ENCODE measurements at regions not wholly inside any gene's neighbourhood (a gene's known extent, or its start where the extent isn't known, plus 50 kb on each side); places are given as distances from the start of the nearest gene placed in this dataset.

DNA sequence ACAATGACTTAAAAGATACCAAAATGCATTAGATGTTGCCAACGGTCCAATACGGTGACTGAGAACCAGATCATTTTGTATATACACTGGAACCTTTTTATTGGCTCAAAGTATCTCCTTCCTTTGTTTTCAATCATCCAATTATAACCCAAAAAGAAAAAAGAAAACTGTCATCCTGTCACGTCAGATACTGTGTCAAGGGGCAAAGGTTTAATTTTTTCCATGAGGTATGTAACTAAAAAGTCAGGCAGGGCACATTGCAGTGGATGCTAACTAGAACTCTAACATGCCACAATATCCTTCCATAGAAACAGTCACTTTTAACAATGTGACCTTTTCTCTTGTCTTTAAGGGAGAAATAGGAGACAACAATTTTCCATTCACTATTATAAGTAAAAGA lies 267.6 kb upstream of the NEBL start:
- H3K27ac ChIP-seq, result no peak overlapping the region
- no peak for DNase-seq (ENCODE audit: low read depth, low spot score)

DNA sequence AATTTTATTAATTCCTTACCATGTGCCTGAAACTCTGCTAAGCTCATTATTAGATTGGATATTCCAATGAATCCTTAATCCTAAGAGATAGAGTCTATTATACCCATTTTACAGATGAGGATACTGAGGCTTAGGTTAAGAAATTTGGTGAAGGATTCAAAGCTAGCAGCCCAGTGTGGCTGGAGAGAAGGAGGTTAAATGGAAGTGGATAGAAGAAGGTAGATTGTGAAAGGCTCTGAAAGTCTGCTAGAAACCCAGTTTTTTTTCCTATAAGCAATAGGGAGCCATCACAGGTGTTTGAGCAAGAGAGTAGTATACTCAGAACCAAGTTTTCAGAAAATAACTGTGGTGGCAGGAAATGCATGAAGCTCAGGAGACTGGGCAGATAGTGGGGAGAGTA lies 265.8 kb upstream of the NEBL start:
- no peak for DNase-seq (ENCODE audit: low read depth, low spot score)
- no peak overlapping the region for H3K27ac ChIP-seq

DNA sequence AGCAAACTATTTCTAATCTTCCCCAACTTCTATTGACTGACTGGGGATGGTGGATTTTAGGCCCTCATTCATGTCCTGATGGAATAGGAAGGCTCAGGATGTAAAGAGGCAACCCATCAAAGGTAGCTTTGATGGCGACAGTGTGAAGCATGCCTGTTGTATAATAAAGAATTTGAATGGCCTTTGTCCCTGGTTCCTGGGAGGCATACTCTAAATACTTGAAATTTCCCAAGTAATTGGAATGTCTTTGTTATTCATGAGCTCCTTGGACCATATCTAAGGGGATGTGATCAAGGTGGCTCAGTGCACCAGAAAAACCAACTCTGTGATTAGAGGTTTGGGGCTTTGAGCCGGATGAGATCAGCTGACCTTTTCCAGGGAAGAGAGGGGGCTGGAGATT lies 264.5 kb upstream of the NEBL start:
- no peak for DNase-seq (ENCODE audit: low read depth, low spot score)
- no peak overlapping the region for H3K27ac ChIP-seq

DNA sequence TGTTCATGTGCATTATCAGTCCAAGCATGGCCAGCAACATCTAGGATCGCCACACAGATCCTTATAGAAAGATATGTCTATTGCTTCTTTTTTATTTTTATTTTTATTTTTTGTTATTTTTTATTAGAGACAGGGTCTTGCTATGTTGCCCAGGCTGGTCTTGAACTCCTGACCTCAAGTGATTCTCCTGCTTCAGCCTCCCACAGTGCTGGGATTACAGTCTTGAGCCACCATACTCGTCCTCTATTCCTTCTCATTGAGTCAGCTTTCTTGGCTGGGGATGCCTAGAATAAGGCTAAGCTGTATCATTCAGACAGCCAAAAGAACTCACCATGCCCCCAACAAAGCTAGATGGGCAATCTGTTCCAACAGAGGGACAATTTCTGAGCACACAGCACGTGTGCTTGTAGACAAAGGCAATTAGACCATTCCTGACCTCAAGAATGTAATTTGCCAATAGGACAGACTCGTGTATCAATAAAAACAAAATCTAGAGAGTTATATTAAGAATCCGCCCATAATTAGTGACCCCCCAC lies 264.0 kb upstream of the NEBL start:
- no peak overlapping the region for H3K27ac ChIP-seq
- DNase-seq (ENCODE audit: low read depth, low spot score), result no peak

DNA sequence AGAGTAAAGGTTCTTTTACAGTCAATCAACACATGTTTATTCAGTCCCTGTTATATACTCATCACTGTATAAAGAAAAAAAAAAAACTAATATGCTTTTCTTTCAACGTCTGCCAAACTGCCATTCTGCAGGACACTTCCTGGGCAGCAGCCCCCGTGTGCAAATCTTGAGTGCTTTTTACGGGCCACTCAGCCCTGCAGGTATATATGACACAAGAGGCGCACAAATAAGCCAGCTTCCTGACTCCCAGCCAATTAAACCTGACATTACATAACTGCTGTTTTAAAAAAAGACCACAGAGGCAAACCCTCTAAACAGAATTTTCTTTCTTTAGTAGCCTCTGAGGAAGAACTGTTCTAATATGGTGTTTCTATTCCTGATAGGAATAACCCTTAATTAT lies 263.0 kb upstream of the NEBL start:
- no peak overlapping the region for H3K27ac ChIP-seq
- no peak for DNase-seq (ENCODE audit: low read depth, low spot score)

DNA sequence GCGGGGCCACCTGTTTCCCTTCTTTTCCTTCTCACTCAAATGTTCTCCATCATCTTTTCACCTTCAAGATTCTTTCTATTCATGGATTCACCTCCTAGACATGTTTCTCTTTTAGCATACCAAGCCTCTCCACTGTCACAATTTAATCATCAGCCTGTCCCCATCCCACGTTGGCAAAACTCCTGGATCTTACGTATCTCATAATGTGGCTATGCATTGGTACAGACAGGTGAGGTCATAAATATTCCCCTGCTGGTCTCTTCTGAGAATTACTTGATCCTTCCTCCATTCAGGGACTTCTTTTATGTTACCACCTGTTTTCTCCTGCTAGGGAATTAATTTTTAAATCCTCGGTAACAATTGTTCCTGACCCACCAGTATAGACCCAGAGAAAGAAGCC lies 262.6 kb upstream of the NEBL start:
- DNase-seq (ENCODE audit: low read depth, low spot score), result no peak
- H3K27ac ChIP-seq, result no peak overlapping the region

DNA sequence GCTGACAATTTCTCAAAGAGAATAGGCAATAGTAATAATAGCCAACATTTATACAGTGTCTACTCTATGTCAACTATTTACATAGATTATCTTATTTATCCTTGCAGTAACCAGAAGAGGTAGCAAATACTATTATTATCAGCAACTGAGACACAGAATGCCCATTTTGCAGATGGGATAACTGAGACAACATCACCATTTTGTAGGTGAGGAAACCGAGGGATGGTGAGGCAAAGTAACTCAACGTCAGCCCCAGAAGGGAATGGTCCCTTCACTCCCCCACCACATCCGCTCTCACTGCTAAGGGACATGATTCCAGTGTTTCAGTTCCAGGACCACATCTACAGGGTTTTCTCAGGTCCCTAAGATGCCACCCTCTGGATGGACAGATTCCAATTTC lies 261.2 kb upstream of the NEBL start:
- no peak overlapping the region for H3K27ac ChIP-seq
- no peak for DNase-seq (ENCODE audit: low read depth, low spot score)

DNA sequence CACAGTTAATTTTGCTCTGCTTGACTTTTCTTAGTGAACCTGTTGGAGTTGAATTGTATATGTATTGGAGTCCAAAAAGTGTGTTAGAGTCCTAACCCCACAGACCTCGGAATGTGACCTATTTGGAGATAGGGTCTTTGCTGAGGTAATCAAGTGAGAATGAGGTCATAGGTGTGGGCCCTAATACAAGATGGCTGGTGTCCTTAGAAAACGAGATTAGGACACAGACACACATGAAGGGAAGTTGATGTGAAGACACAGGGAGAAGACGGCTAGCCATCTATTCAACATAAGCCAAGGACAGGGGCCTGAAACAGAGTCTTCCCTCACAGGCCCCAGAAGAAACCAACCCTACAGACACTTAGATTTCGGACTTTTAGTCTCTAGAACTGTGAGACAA lies 260.6 kb upstream of the NEBL start:
- DNase-seq (ENCODE audit: low read depth, low spot score), result no peak
- H3K27ac ChIP-seq, result no peak overlapping the region

DNA sequence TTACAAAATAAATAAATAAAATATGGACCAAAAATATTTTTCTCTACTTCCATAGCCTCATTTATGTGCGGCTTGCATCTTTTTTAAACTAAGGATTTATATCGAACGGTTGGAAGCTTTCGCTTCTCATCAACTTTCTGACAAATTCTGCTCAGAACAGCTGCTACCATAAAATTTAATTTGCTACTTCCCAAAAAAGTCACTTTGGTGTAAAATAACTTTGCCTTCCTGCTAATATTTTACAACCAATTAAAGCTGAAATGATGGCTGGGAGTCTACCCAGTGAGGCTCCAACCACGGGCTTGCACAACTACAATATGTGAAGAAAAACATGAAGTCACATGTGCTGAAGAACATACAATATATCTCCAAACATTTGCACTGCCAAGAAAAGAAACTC lies 253.1 kb upstream of the NEBL start:
- no peak overlapping the region for H3K27ac ChIP-seq
- no peak for DNase-seq (ENCODE audit: low read depth, low spot score)

DNA sequence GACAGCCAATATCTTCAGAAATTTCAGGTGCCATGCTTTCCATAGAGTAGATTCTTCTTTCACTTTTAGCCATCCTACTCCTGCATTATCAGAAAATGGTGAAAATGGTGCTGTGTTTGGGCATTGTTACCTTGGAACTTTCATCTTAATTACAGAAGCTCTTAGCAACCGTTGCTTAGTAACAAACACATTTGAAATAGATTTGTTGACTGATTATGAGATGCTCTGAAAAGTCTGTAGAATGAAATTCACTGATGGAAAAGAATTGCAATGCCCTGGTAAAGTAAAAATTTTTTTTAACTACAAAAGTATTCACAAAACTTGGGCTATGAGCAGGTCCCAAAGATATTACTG lies 249.3 kb upstream of the NEBL start:
- no peak overlapping the region for H3K27ac ChIP-seq
- no peak for DNase-seq (ENCODE audit: low read depth, low spot score)

DNA sequence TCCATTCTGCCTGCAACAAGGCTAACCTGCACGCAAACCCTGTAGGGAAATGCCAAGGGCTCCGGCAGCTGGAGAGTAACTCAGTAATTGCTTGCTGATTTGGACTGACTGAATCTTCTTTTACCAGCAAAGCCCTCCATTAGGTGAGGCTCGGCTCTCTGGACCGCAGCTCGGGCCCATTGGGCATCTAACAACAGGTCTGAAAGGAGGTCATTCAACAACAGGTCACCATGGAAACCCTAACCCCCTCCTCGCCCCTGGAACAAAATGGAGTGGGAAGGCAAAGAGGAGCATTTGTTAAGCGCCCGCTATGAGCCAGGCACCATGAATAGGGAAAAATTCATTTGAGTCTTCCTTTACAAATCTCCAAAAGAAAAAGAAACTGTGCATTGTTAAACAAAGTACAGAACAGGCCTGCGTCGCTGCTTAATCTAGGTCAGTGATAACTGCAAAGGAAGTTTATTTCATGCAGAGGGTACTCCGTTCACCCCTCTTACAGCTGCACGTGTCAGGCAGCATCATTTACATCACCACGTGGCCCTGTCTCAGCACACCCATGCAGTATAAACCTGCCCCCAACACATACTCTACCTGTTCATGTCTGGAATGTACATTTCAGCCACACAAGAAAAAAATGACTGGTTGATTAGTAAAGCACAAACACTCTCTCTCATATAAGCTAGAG lies 248.8 kb upstream of the NEBL start:
- no peak overlapping the region for H3K27ac ChIP-seq
- no peak for DNase-seq (ENCODE audit: low read depth, low spot score)

DNA sequence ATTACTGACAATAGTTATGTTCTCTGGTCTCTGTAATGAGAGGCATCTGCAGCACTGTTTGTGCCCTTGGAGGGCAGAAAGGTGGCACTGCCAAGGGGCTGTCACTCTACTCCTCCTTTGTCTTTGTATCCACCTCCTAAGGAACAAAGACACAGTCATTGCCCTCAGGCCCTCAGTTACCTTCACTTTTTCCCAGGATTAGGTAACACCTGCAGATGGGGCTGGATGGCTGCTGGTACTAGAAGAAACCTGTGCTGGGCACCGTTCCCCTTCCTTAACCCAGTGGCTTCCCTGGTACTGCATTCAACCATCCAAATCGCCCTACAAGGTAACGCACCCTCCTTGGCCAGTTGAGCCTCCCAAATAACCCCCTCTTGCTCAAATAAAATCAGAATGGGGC lies 246.9 kb upstream of the NEBL start:
- no peak for DNase-seq (ENCODE audit: low read depth, low spot score)
- no peak overlapping the region for H3K27ac ChIP-seq

DNA sequence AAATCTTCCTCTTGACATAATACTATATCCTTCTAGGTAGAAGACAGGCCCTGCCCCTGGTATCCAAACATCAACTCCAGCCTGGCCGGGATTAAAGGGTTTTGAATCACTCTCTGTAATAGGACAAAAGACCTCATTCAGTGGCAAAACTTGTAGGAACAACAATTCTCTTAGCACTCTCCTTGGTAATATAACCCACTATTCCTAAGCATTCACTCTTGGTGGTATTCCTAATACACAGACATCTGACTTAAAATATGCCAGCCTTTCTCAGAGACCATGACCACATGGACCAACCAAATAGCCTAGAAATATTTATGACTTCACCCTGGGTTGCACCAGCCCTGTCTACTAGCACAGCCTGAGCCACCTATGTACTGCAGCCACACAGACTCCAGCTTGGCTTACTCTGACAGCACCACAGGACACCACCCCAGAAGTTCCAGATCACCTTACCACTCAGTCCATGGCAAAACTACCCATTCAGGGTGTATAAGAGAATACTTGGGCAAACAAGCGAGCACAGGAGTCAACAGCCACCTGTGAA lies 244.9 kb upstream of the NEBL start:
- H3K27ac ChIP-seq, result no peak overlapping the region
- DNase-seq (ENCODE audit: low read depth, low spot score), result no peak

DNA sequence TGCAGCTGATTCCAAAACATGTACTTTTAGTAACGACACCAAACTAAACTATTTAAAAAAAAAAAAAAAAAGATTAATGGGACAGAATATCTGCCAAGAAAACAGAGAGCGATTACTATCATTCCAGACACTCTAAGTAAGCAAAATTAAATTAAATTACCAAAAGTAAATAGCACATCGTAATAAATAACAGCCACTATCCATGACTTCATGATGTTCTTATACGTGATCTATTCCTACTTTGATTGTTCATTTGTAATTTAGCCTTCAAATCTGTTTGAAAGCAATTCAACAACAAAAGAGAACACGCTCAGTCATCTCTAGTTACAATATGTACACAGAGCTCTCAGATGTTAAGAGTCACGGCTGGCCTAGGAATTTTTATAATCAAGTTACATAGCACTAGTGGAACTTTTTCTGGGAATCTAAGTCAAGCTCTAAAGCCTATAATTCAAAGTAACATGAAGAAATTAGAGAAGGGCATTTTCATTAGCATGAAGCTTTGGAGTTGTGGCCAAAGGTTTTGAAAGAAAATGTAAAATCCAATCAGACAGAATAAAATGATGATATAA lies 241.7 kb upstream of the NEBL start:
- H3K27ac ChIP-seq, result no peak overlapping the region
- no peak for DNase-seq (ENCODE audit: low read depth, low spot score)

DNA sequence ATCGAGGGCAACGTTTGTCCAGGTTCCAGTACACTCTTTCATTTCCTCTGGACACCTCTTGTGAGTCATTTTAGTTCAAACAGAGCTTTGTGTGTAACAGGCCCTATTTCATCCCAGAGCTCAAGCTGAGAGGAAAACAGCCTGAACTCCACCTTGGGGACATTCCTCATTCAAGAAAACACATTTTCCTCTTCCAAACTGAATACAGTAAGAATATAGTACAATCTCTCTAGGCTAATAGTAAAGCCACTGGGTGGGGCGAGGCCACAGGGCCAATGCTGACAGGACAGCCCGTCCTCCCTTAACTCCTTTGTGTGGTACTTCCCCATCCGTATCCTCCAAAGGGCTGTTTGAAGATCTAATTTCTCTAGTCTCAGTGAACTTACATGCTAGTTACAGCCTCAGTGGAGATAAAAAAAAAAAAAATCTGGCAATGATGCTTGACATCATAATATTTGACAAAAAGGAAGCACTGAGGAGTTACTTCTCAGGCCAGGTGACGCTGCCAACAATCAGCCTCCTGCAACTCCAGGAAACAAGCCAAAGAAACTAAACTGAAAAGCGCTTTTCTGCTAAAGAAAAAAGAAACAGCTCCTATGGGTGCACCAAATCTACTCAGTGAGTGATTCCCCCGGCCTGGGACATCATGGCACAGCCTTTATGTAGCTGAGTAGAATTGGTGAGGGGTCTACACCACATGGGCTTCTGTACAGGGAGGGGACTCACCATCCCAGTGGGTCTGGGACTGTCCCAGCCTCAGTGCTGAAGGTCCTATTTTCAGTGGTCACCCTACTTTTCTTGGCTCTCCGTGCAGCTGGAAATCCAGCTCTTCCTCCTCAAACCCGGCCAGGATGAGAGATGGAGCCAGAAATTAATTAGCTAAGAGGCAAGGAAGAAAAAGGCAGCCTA lies 238.2 kb upstream of the NEBL start:
- H3K27ac ChIP-seq, result peak overlapping the region; percentile 87
- peak; percentile 26 for DNase-seq (ENCODE audit: low read depth, low spot score)

DNA sequence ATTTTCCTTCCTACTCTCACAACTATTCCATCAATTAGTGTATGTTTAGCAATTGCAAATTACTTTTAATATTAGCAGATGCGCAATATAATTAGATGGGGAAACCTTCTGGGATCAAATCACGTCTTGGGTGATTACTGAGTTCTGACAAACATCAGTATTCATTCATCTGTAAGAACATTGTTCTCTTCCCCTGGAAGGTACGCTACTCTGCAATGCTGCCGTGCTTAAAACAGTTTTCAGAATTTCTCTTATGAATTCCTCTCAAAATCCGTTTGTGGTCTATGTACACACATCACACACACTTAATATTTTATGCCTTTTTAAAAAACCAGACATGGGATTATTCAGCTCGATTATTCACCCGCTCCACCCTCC lies 237.5 kb upstream of the NEBL start:
- H3K27ac ChIP-seq, result peak overlapping the region; percentile 87
- no peak for DNase-seq (ENCODE audit: low read depth, low spot score)

DNA sequence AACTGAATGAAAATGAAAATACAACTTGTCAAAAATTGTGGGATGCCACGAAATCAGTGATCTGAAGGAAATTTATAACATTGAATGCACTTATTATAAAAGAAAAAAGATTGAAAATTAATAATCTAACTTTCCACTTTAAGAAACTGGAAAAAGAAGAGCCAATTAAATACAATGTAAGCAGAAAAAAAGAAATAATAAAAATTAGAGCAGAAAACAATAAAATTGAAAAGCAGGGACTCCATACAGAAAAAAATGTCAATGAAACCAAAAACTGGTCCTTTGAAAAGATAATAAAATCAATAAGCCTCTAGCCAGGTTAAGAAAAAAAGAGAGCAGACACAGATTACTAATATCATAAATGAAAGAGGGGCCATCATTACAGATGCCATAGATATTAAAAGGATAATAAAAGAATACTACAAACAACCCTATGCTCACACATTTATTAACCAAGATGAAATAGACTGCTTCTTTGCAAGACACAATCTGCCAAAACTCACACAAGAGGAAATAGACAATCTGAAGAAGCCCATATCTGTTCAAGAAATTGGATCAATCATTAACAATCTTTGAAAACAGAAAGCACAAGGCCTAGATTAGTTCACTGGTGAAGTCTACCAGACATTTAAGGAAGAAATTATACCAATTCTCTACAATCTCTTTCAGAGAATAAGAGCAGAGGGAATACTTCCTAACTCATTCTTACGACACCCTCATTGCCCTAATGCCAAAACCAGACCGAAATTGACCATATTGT lies 233.8 kb upstream of the NEBL start:
- no peak for DNase-seq (ENCODE audit: low read depth, low spot score)
- H3K27ac ChIP-seq, result no peak overlapping the region

DNA sequence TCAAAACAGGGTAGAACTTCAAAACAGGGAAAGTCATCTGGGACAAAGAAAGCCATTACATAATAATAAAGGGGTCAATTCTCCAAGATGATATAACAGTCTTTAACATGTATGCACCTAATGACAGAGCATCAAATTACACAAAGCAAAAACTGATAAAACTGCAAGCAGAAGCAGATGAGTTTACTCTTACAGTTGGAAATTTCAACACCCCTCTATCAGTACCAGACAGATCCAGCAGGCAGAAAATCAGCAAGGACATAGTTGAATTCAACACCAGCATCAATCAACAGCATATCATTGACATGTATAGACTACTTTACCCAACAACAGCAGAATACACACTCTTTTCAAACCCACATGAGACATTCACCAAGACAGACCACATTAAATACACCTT lies 233.0 kb upstream of the NEBL start:
- no peak for DNase-seq (ENCODE audit: low read depth, low spot score)
- no peak overlapping the region for H3K27ac ChIP-seq

DNA sequence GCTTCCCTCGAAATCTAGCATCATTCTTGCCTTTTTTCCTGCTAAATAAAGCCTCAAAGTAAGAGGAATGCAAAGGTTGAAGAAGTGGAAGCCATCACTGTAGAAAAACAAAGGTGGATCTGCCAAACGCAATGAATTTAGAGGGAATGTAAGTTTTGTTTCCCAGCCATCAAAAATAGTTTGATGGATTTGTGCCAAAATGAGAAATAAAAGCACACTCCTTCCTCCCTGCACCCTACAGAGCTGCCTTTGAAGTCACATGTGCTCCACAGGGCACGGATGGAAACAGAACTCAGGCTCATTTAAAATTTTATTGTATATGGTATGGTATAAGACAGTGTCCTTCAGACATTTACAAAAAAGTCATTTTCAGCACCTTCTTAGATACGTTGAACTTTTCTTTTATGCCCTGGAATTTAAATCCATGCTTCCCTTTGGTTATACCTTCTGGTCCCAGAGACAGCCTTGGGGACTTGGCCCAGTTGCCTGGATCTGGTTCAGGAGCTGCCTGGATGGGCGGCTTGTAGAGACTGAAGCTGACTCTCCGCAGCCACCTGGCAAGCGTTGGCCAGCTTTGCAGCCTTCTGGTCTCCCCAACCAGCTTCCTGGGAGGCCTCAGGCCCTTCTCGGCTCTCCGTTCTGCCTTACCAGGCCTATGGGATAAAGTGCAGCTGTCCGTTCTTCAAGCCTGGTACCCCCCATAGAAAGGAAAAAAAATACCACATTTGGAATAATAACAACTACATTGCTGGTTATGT lies 228.5 kb upstream of the NEBL start:
- H3K27ac ChIP-seq, result no peak overlapping the region
- no peak for DNase-seq (ENCODE audit: low read depth, low spot score)

DNA sequence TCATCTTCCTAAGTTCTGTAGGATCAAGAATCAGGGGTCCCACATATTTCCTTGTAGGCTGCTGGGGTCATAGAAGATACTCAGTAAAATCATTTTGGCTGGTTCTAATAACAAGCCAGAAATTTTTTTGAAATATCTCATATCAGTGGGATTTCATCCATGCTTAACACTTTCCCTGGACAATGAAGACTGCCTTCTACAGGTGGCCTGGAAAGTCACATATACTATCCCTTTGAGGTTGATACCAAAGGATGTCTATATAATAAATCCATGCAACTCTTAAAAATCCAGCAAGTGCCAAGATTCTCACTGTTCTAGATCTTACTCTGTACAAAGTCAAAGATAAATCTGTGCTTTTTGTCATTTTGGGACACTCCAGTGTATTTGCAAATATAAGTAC lies 225.8 kb upstream of the NEBL start:
- no peak for DNase-seq (ENCODE audit: low read depth, low spot score)
- H3K27ac ChIP-seq, result no peak overlapping the region

All from epithelial cell of prostate (primary cell).